ENCODE measurements at regions not wholly inside any gene's neighbourhood (a gene's known extent, or its start where the extent isn't known, plus 50 kb on each side); places are given as distances from the start of the nearest gene placed in this dataset.

GRCh38 chr1:25004355-25004754 is 74.3 kb upstream of the RUNX3 start:
- no peak for DNase-seq (ENCODE audit: low spot score)

DNA sequence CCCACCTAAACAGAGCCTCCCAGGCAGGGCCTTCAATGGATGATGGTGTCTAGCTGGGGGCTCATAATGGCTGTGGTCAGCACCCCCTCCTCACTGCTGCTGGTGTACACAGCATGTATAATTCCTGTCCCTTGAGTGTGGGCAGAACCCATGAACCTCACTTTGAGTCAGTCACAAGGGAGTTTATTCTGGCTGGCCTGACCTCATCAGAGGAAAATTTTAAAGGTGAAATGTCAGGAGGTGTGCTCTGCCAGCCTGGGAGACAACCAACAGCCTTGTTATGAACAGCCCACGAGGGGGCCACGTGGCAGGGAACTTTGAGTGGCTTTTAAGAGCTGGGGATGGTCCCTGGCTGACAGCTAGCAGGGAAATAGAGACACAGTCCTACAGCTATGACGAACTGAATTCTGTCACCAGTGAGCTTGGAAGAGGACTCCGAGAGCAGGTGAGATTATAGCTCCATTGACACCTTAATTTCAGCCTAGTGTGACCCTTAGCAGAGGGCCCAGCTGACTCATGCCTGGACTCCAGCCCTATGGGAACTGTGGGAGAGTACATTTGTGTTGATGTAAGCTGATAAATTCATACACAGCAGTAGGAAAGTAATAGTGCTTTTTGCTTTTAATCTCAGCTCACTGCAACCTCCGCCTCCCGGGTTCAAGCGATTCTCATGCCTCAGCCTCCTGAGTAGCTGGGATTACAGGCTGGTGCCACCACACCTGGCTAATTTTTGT is 73.5 kb upstream of the RUNX3 start:
- DNase-seq (ENCODE audit: low spot score) = no peak

GRCh38 chr1:25003000-25003399 is 72.9 kb upstream of the RUNX3 start:
- DNase-seq (ENCODE audit: low spot score) = no peak

DNA sequence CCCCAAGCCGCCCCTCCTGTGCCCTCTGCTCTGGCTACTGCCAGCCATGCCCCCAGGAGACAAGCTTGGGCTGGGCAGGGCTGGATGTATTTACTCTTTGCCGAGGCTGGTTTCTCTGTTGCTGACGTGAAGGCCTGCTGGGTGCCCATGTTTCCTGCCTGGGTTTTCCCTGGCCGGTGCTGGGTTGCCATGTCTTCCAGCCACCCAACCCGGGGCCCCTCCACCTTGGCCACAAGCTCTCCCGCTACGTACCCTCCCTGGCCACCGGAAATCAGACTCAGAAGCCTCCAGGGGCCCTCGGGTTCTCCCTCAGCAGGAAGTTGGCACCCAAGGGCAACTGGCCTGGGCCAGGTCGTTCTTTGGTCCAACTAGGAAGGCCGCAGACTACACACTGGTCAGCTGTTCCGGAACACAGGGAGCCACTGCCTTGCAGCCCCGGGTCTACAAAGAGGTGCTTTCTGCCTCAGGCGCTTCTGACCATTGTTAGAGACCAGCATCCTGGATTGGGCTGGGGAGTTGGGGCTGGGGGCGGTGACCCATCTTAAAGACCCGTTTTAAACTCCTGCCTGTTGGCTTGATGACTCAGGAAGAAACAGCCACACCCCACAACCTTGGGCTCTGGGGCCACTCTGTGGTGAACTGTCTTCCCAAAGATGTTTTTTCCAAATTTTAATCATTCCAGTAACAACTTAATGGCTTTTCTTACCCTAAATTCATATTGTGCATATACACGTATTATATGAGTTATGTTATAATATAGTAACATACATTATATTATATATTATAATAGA is 71.2 kb upstream of the RUNX3 start:
- no peak for DNase-seq (ENCODE audit: low spot score)

- no peak for DNase-seq (ENCODE audit: low spot score)
These were observed 69.8 kb upstream of the RUNX3 start for GRCh38 chr1:24999906-25000305.

GRCh38 chr1:24999426-24999825 is 69.3 kb upstream of the RUNX3 start:
- DNase-seq (ENCODE audit: low spot score) = no peak

- DNase-seq (ENCODE audit: low spot score) = no peak
These were observed 68.6 kb upstream of the RUNX3 start for GRCh38 chr1:24998563-24999245.

- no peak for DNase-seq (ENCODE audit: low spot score)
These were observed 67.2 kb upstream of the RUNX3 start for GRCh38 chr1:24996983-24997893.

DNA sequence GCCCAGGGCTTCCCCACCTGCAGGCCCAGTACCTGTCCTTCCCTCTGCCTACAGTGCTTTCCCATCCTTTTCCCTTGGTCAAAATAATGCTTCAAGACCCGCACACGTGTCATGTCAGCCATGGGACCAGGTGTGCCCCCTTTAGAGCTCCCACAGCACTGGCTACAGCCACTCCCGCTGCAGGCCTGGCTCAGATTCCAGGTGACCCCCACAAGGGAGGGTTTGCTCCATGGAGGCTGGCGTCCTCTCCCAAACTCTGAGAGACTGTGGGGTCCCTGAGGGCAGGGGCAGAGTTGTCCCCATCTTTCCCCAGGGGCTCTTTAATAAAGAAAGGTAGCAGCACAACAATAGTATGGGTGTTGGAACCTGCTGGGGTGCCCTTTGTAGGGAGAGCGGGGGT is 66.4 kb upstream of the RUNX3 start:
- DNase-seq (ENCODE audit: low spot score) = no peak

GRCh38 chr1:24995661-24996060 is 65.6 kb upstream of the RUNX3 start:
- no peak for DNase-seq (ENCODE audit: low spot score)

DNA sequence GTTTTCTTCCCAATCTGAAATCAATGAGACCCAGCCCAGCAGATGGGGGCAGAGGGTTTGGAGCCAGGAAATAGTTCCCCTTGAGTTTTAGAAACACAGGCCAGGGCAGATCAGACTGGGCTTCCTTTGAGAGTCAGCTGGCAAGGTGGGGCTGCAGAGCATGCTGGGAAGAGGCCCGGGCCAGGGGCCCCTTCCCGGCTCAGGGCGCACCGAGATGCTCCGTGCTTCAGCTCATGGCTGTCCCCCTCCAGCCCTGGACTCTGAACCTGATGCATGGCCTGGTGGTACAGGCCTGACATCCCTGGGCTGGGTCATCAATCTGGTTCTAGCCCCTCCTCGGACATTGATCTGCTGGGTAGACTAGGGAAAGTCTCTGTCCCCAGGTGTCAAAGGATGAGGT is 65.1 kb upstream of the RUNX3 start:
- no peak for DNase-seq (ENCODE audit: low spot score)

DNA sequence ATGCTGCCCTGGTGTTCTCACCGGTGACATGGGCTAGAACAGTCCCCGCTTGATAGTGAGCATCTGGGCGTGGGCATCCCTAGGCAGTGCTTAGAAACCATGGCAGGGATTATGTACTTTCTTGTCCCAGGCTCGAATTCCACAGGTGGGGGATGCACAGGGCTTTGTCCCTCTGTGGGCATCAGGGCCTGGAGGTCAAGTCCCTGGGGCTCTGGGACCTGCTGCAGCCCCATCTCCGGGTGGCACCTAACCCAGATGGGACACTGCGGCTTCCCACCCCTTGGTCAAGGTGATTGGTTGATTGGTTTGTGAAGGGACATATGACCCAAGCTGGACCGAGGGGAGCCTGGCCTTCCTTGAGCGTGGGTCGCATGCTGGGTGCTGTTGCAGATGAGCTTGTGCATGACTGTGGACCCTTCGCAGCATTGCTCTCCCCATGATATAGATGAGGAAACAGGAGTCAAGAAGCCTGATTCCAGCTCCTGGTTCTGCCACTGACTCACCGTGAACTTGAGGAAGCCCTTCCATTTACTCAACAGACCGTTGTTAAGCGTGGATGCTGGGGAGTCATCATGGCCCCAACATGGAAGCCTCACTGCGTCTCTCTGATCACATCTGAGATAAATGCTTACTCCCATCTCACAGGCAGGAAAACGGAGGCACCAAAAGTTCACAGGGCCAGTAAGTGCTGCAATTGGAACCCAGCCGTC is 64.0 kb upstream of the RUNX3 start:
- no peak for DNase-seq (ENCODE audit: low spot score)

DNA sequence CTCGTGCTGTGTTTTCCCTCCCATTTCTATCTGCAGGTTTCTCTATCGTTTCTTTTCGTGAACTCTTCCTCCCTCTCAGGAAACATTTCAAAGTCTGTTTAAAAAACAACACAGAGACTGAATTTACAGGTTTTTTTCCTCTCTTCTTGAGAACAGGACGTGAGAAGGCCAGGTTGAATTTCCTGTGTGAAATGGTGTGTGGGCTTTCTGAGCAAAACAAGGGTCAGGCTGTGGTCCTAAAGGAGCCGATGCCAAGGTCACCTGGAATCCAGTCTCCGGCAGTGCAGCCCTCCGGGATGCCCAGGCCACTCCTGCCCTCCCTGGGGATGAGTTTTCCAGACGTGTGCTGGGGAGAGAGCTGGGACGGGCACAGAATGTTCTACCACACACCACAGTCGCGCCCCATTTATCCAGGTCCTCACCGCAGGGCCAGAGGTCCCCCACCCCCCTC is 62.7 kb upstream of the RUNX3 start:
- no peak for DNase-seq (ENCODE audit: low spot score)

DNA sequence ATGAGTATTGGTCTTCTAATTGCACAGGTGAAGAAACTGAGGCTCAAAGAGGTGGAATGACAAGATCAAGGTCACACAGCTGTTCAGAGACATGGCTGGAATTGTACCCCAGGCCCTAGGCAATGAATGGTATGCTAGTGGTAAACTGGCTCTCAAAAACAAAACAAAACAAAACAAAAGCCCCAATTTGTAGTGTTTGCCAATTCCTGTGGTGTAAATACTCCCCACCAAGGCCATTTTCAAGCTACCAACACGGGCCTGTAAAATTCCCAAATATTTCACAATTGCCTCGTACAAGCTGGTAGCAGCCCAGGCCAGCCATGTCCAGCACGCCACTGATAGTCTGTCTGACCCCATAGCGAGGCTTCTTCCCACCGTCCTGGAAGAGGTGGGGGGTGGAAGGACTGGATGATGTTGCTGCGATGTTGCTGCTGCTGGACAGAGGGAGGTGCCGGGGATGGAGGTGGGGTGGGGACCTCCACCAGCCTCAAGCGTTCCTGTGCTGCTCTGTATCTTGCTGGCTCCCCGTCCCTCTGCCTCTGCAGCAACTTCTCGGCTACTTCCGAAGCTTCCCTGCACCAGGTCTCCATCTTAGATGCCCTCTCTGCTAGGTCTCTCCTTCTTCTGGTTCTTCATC is 62.2 kb upstream of the RUNX3 start:
- no peak for DNase-seq (ENCODE audit: low spot score)

GRCh38 chr1:24991697-24992096 is 61.6 kb upstream of the RUNX3 start:
- no peak for DNase-seq (ENCODE audit: low spot score)

GRCh38 chr1:24990779-24991641 is 60.9 kb upstream of the RUNX3 start:
- no peak for DNase-seq (ENCODE audit: low spot score)

DNA sequence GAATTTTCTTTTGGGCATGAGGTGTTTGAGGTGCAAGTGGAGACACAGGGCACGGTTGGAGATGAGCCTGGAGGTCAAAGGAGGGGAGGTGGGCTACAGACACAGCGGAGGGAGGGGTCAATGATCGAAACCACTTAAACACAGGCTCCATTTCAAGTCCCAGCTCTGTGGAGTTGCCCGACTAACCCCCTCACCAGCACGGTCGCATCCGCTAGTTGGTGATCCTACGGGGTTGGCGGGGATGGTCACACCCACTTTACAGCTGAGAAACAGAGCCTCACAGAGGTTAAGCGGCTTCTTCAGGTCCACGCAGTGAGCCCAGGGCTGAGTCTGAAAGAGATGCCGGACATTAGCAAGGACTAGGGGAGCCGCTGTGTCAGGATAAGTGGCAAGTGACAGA is 60.1 kb upstream of the RUNX3 start:
- no peak for DNase-seq (ENCODE audit: low spot score)

DNA sequence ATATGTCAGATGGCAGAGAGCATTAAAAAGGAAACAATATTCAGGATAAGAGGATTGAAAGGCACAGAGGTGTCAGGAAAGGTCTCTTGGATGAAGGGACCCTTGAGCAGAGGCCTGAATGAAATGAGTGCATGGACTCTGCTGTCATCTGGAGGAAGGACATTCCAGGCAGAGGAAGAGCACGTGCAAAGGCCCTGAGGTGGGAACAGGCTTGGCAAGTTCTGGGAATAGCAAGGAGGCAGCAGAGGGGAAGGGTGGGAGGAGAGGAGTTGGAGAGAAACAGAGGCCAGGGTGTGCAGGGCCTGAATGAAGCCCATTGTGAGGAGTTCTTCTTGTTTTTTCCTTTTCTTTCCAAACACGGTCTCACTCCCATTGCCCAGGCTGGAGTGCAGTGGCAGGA is 59.0 kb upstream of the RUNX3 start:
- no peak for DNase-seq (ENCODE audit: low spot score)

GRCh38 chr1:24988558-24988912 is 58.5 kb upstream of the RUNX3 start:
- DNase-seq (ENCODE audit: low spot score) = no peak

Data from HT-29 (cell line).